HG03066 (cell line): ENCODE measurements at regions not wholly inside any gene's neighbourhood (a gene's known extent, or its start where the extent isn't known, plus 50 kb on each side); places are given as distances from the start of the nearest gene placed in this dataset.
"Not testable (repeated sequence)": the region's sequence is repeated elsewhere in the genome, so short reads cannot be mapped to it uniquely, and the experiment has no call there.

ENCODE experiments used
- ATAC-seq: cut with Tn5 transposase; IDR thresholded peaks from one replicate; pipeline ENCODE4 v1.9.1; 2021; ENCODE audit warnings: low read depth; ENCODE audit not compliant: unreplicated experiment

- ATAC-seq = no peak
Measured at GRCh38 chr5:39544941-39545340, 120.2 kb upstream of the DAB2 start.

- no peak for ATAC-seq
Measured at GRCh38 chr5:39543335-39543734, 118.6 kb upstream of the DAB2 start.

GRCh38 chr5:39542511-39543285 lies 117.9 kb upstream of the DAB2 start:
- ATAC-seq = no peak

GRCh38 chr5:39541920-39542319 lies 117.1 kb upstream of the DAB2 start:
- ATAC-seq = no peak

- ATAC-seq = no peak
Measured at GRCh38 chr5:39539470-39539869, 114.7 kb upstream of the DAB2 start.

GRCh38 chr5:39534690-39535089 lies 109.9 kb upstream of the DAB2 start:
- ATAC-seq = no peak

- ATAC-seq = no peak
Measured at GRCh38 chr5:39533749-39534148, 109.0 kb upstream of the DAB2 start.

- no peak for ATAC-seq
Measured at GRCh38 chr5:39532511-39532910, 107.7 kb upstream of the DAB2 start.

- ATAC-seq = no peak
Measured at GRCh38 chr5:39531306-39531705, 106.5 kb upstream of the DAB2 start.

GRCh38 chr5:39526914-39527477 lies 102.2 kb upstream of the DAB2 start:
- no peak for ATAC-seq

GRCh38 chr5:39525781-39526180 lies 101.0 kb upstream of the DAB2 start:
- ATAC-seq = not testable (repeated sequence)

GRCh38 chr5:39525271-39525670 lies 100.5 kb upstream of the DAB2 start:
- no peak for ATAC-seq

- no peak for ATAC-seq
Measured at GRCh38 chr5:39523821-39524220, 99.0 kb upstream of the DAB2 start.

GRCh38 chr5:39521940-39522590 lies 97.3 kb upstream of the DAB2 start:
- no peak for ATAC-seq

GRCh38 chr5:39521098-39521860 lies 96.5 kb upstream of the DAB2 start:
- no peak for ATAC-seq

GRCh38 chr5:39520232-39520572 lies 95.4 kb upstream of the DAB2 start:
- no peak for ATAC-seq

GRCh38 chr5:39519566-39520231 lies 94.9 kb upstream of the DAB2 start:
- ATAC-seq = no peak

GRCh38 chr5:39519079-39519478 lies 94.3 kb upstream of the DAB2 start:
- no peak for ATAC-seq

GRCh38 chr5:39518516-39518915 lies 93.7 kb upstream of the DAB2 start:
- no peak for ATAC-seq

- no peak for ATAC-seq
Measured at GRCh38 chr5:39517800-39518199, 93.0 kb upstream of the DAB2 start.

- ATAC-seq = no peak
Measured at GRCh38 chr5:39515881-39516280, 91.1 kb upstream of the DAB2 start.
